NB4 (cell line): ENCODE measurements at regions not wholly inside any gene's neighbourhood (a gene's known extent, or its start where the extent isn't known, plus 50 kb on each side); places are given as distances from the start of the nearest gene placed in this dataset.

Experiments
- DNase-seq: peaks from one replicate; pipeline ENCODE4 v3.0.0; 2010; ENCODE audit warnings: low read depth
- H3K4me3 ChIP-seq: one replicate; pipeline ENCODE4 v1.5.1; 2011; ENCODE audit warnings: mild to moderate bottlenecking, low read depth, low read length, moderate library complexity
- CTCF ChIP-seq: IDR thresholded peaks from one replicate; pipeline ENCODE4 v1.5.1; 2012; ENCODE audit warnings: low read depth, low read length
- MAX ChIP-seq: IDR thresholded peaks from 2 replicates; pipeline ENCODE4 v1.6.1; 2011; ENCODE audit warnings: low read depth, low read length
- MYC ChIP-seq: IDR thresholded peaks from 2 replicates; pipeline ENCODE4 v1.6.1; 2011; ENCODE audit warnings: low read depth, low read length
- POLR2A ChIP-seq: IDR thresholded peaks from 2 replicates; pipeline ENCODE4 v1.6.1; 2011; ENCODE audit warnings: mild to moderate bottlenecking; ENCODE audit not compliant: insufficient read length; ENCODE audit errors: extremely low read depth

DNA sequence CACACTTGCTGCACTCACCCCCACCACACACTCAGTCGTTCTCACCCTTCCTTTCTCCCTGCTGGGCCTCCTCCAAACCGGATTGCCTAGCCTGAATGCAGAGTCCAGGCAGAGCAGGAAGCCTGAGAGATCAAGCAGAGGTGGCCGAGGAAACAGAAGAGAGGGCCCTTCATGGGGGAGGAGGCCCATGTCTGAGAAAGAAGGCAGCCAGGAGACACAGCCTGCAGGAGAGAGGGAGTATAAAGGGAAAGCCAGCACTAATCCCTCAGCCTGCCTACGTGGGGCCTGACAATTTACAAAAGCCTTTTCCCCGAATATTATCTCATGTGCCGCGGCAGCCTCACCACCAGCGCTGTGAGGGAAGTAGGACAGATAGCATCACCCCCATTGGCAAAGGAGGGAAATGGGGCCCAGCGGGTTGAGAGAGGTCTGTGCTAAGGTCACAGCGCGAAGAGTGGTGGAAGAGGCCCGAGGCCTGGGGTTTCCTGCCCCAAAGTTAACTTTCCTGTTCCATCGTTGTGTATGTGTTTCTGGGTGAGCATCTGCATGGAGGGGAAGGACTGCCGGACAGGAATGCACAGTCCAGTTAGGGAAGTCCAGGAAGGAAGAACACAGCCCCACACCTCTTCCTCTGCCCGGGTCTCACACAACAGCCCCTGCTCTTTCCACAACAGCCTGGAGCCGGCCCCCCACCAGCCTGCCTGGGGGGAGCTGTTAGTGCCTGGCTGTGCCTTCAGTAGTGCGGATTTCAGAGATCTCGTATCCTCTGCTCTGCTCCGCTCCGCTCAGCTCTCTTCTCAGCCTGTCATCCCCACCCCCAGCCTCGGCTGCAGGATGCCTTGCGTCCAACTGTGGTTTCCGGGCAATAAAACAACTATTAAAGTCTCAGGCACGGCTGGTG lies 50.9 kb upstream of the BCOR start:
- peak; percentile 26; the same call in 1 of the 2 replicates for TF ChIP-seq MAX
- peak; percentile 24 for TF ChIP-seq POLR2A
- TF ChIP-seq MYC, result peak; percentile 80
- no peak for TF ChIP-seq CTCF
- peak; percentile 90 for DNase-seq

DNA sequence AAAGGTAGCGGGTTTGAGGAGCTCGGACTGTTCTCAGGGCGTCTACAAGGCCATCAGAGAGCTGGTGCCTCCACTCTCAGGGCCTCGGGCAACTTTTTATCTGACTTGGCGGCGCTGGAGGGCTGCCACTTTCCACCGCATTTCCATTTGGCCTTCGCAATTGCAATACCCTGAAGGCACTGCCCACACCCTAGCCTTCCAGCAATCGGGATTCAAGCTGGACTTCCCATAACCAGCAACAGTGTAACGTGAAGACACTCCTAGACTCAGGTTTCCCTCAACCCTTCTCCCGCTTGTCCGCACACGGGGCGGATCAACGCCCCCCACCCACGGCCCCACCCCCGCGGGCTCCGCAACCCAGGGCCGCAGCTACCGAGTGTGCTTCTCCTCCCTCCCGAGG lies 50.2 kb upstream of the BCOR start:
- DNase-seq, result no peak
- H3K4me3 ChIP-seq, result no peak overlapping the region
- TF ChIP-seq POLR2A (no peak), CTCF (no peak), MYC (no peak), MAX (no peak)

More for the DNA sequence above, 50.9 kb upstream of the BCOR start:
- H3K4me3 ChIP-seq, result peak overlapping the region; percentile 49
